ENCODE measurements at regions not wholly inside any gene's neighbourhood (a gene's known extent, or its start where the extent isn't known, plus 50 kb on each side); places are given as distances from the start of the nearest gene placed in this dataset.

- Mint-ChIP-seq H3K4me3 (no peak overlapping the region), H3K27ac (no peak overlapping the region), H3K4me1 (no peaks in the 10 kb centered on the region), H3K9me3 (ENCODE audit: insufficient read depth) (peaks cover 3% of the 10 kb centered on the region), H3K27me3 (peaks cover under 1% of the 10 kb centered on the region)
- Histone ChIP-seq H3K9ac (ENCODE audit: low read length) (no peak overlapping the region), H3K36me3 (replicated peaks in 1 of 2; ENCODE audit: control extremely low read depth in 1 of 2, control insufficient read depth in 1 of 2, extremely low read depth in 1 of 2, insufficient read depth in 2 of 2, low read length in 1 of 2) (no peaks in the 10 kb centered on the region), H2AFZ (ENCODE audit: insufficient read depth, low read depth, low read length, poor library complexity, severe bottlenecking) (no peak overlapping the region), H3K27ac (ENCODE audit: low read length in 2 of 2) (no peak overlapping the region), H3K4me2 (replicated peaks; ENCODE audit: low read depth, low read length, poor library complexity, severe bottlenecking) (no peak overlapping the region), H3K4me1 (ENCODE audit: control insufficient read depth in 2 of 2, insufficient read depth in 2 of 2, low read length in 2 of 2) (no peaks in the 10 kb centered on the region), H3K27me3 (replicated peaks in 1 of 4; ENCODE audit: control extremely low read depth in 1 of 4, control insufficient read depth in 3 of 4, insufficient read depth in 4 of 4, low read length in 3 of 4) (no peaks in the 10 kb centered on the region), H4K20me1 (ENCODE audit: control insufficient read depth, insufficient read depth, low read length, poor library complexity, severe bottlenecking) (no peaks in the 10 kb centered on the region), H3K79me2 (ENCODE audit: control insufficient read depth, insufficient read depth, low read length) (no peaks in the 10 kb centered on the region), H3K4me3 (ENCODE audit: control extremely low read depth in 1 of 5, extremely low read depth in 1 of 5, insufficient read depth in 1 of 5, low read depth in 2 of 5, low read length in 4 of 5) (no peak overlapping the region), H3K9me3 (ENCODE audit: control extremely low read depth in 1 of 3, control insufficient read depth in 2 of 3, insufficient read depth in 1 of 3, low read length in 2 of 3) (no peaks in the 10 kb centered on the region)
- ChIA-PET POLR2A (no interaction called here), CTCF (no interaction called here)
- ATAC-seq (ENCODE audit: low read depth) (no peak), DNase-seq (no peak)
- no CpG with 5 or more reads among the region's 2 CpGs for WGBS (ENCODE audit: insufficient coverage)
- intact Hi-C loops (cut with micrococcal nuclease): no loop called here
- TF ChIP-seq EZH2 (IDR thresholded peaks at IDR 0.05; ENCODE audit: borderline replicate concordance, insufficient read depth, low read depth, low read length, poor library complexity, severe bottlenecking): no peak
- TF ChIP-seq, protein P1, sequence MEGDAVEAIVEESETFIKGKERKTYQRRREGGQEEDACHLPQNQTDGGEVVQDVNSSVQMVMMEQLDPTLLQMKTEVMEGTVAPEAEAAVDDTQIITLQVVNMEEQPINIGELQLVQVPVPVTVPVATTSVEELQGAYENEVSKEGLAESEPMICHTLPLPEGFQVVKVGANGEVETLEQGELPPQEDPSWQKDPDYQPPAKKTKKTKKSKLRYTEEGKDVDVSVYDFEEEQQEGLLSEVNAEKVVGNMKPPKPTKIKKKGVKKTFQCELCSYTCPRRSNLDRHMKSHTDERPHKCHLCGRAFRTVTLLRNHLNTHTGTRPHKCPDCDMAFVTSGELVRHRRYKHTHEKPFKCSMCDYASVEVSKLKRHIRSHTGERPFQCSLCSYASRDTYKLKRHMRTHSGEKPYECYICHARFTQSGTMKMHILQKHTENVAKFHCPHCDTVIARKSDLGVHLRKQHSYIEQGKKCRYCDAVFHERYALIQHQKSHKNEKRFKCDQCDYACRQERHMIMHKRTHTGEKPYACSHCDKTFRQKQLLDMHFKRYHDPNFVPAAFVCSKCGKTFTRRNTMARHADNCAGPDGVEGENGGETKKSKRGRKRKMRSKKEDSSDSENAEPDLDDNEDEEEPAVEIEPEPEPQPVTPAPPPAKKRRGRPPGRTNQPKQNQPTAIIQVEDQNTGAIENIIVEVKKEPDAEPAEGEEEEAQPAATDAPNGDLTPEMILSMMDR (IDR thresholded peaks at IDR 0.05): no peak
These were observed 228.7 kb downstream of the REEP3 start for GRCh38 chr10:63749915-63750314.

DNA sequence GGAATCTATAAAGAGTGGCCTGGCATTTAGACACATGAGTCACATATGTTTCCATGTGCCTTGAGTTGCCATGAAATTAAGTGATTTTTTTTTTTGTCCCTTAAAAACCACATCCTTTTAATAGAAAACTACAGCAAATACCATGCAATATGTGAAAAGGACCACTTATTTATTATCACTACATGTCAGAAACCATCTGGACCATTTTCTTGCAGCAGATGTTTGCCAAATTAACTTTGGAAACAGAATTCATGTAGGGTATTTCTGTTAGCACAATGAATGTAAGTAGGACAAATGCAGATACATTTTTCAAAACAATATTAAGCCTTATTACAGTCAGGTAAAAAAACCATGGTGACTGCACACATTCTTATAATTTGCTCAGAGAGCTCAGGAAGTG is 230.6 kb downstream of the REEP3 start:
- no peak overlapping the region for H3K4me3 Mint-ChIP-seq
- H3K27me3 ChIP-seq (replicated peaks in 1 of 4; ENCODE audit: control extremely low read depth in 1 of 4, control insufficient read depth in 3 of 4, insufficient read depth in 4 of 4, low read length in 3 of 4): peaks cover 0 to 6% (median 0%) of the 10 kb centered on the region in 4 experiments
- H3K36me3 ChIP-seq (replicated peaks in 1 of 2; ENCODE audit: control extremely low read depth in 1 of 2, control insufficient read depth in 1 of 2, extremely low read depth in 1 of 2, insufficient read depth in 2 of 2, low read length in 1 of 2): no peaks in the 10 kb centered on the region
- CTCF ChIA-PET: no interaction called here
- no peaks in the 10 kb centered on the region for H3K9me3 ChIP-seq (ENCODE audit: control extremely low read depth in 1 of 3, control insufficient read depth in 2 of 3, insufficient read depth in 1 of 3, low read length in 2 of 3)
- DNase-seq (no peak), ATAC-seq (ENCODE audit: low read depth) (no peak)
- no peak overlapping the region for H3K9ac ChIP-seq (ENCODE audit: low read length)
- H3K79me2 ChIP-seq (ENCODE audit: control insufficient read depth, insufficient read depth, low read length): no peaks in the 10 kb centered on the region
- H3K4me3 ChIP-seq (ENCODE audit: control extremely low read depth in 1 of 5, extremely low read depth in 1 of 5, insufficient read depth in 1 of 5, low read depth in 2 of 5, low read length in 4 of 5): no peak overlapping the region
- H3K4me1 ChIP-seq (ENCODE audit: control insufficient read depth in 2 of 2, insufficient read depth in 2 of 2, low read length in 2 of 2): no peaks in the 10 kb centered on the region
- H4K20me1 ChIP-seq (ENCODE audit: control insufficient read depth, insufficient read depth, low read length, poor library complexity, severe bottlenecking): no peaks in the 10 kb centered on the region
- no peak overlapping the region for H3K4me2 ChIP-seq (replicated peaks; ENCODE audit: low read depth, low read length, poor library complexity, severe bottlenecking)
- no peak overlapping the region for H3K27ac ChIP-seq (ENCODE audit: low read length in 2 of 2)
- POLR2A ChIA-PET: no interaction called here
- intact Hi-C loops (cut with micrococcal nuclease): no loop called here
- H3K27ac Mint-ChIP-seq: no peak overlapping the region
- H3K4me1 Mint-ChIP-seq: no peaks in the 10 kb centered on the region
- TF ChIP-seq EZH2 (IDR thresholded peaks at IDR 0.05; ENCODE audit: borderline replicate concordance, insufficient read depth, low read depth, low read length, poor library complexity, severe bottlenecking): no peak
- TF ChIP-seq, protein P1 (IDR thresholded peaks at IDR 0.05): no peak
- no peak overlapping the region for H2AFZ ChIP-seq (ENCODE audit: insufficient read depth, low read depth, low read length, poor library complexity, severe bottlenecking)
- peaks cover 3% of the 10 kb centered on the region for H3K9me3 Mint-ChIP-seq (ENCODE audit: insufficient read depth)
- peaks cover 7% of the 10 kb centered on the region for H3K27me3 Mint-ChIP-seq

All from B cell (primary cell).